Immature natural killer cell (primary cell): ENCODE measurements at regions not wholly inside any gene's neighbourhood (a gene's known extent, or its start where the extent isn't known, plus 50 kb on each side); places are given as distances from the start of the nearest gene placed in this dataset.

Experiments
- DNase-seq, 3 donors: peaks; one replicate each; pipeline ENCODE4 v3.0.0; 2022; ENCODE audit warnings: mixed read lengths in 1 of 3
- H3K27ac Mint-ChIP-seq, 6 donors: one replicate each; pipeline ENCODE4 v1.8.0; 2020; ENCODE audit warnings: mixed read lengths in 6 of 6, mild to moderate bottlenecking in 5 of 6, inconsistent platforms in 4 of 6, moderate library complexity in 3 of 6
- H3K27me3 Mint-ChIP-seq, 3 donors: one replicate each; pipeline ENCODE4 v1.8.0; 2020 to 2021; ENCODE audit warnings: low read depth in 3 of 3, mild to moderate bottlenecking in 3 of 3, mixed read lengths in 3 of 3, moderate library complexity in 3 of 3, inconsistent platforms in 1 of 3
- H3K36me3 Mint-ChIP-seq, 3 donors: one replicate each; pipeline ENCODE4 v1.8.0; 2020; ENCODE audit warnings: mixed read lengths in 3 of 3, inconsistent platforms in 2 of 3, mild to moderate bottlenecking in 2 of 3
- H3K4me1 Mint-ChIP-seq, 2 donors: one replicate each; pipeline ENCODE4 v1.8.0; 2020; ENCODE audit warnings: inconsistent platforms in 2 of 2, mild to moderate bottlenecking in 2 of 2, mixed read lengths in 2 of 2, moderate library complexity in 1 of 2
- H3K4me3 Mint-ChIP-seq, 5 donors: one replicate each; pipeline ENCODE4 v1.8.0; 2020; ENCODE audit warnings: mild to moderate bottlenecking in 5 of 5, mixed read lengths in 5 of 5, inconsistent platforms in 3 of 5, moderate library complexity in 3 of 5
- H3K9me3 Mint-ChIP-seq, 6 donors: one replicate each; pipeline ENCODE4 v1.8.0; 2020; ENCODE audit warnings: mild to moderate bottlenecking in 6 of 6, mixed read lengths in 6 of 6, inconsistent platforms in 4 of 6, moderate library complexity in 3 of 6

- Mint-ChIP-seq H3K4me1 (no peaks in the 10 kb centered on the region), H3K27ac (no peak overlapping the region), H3K27me3 (peaks cover 0 to 1% (median 0%) of the 10 kb centered on the region in 3 donors), H3K36me3 (no peaks in the 10 kb centered on the region), H3K4me3 (no peak overlapping the region), H3K9me3 (peaks cover 1 to 21% (median 10%) of the 10 kb centered on the region in 6 donors)
- DNase-seq = no peak
These were observed 728.5 kb upstream of the NRXN1 start for GRCh38 chr2:51760441-51760840.

GRCh38 chr2:51758081-51758480, 726.1 kb upstream of the NRXN1 start:
- no peak overlapping the region for H3K27ac Mint-ChIP-seq
- H3K9me3 Mint-ChIP-seq = peaks cover 4 to 27% (median 6%) of the 10 kb centered on the region in 6 donors
- no peaks in the 10 kb centered on the region for H3K27me3 Mint-ChIP-seq
- H3K36me3 Mint-ChIP-seq = no peaks in the 10 kb centered on the region
- H3K4me1 Mint-ChIP-seq = no peaks in the 10 kb centered on the region
- no peak overlapping the region for H3K4me3 Mint-ChIP-seq
- no peak for DNase-seq

- Mint-ChIP-seq H3K27ac (no peak overlapping the region), H3K4me3 (no peak overlapping the region), H3K27me3 (no peaks in the 10 kb centered on the region), H3K36me3 (no peaks in the 10 kb centered on the region), H3K4me1 (no peaks in the 10 kb centered on the region), H3K9me3 (peaks cover 5 to 34% (median 11%) of the 10 kb centered on the region in 6 donors)
- DNase-seq = no peak
These were observed 702.2 kb upstream of the NRXN1 start for GRCh38 chr2:51734115-51734514.

- Mint-ChIP-seq H3K27me3 (peaks cover 0 to 3% (median 1%) of the 10 kb centered on the region in 3 donors), H3K36me3 (no peaks in the 10 kb centered on the region), H3K9me3 (peaks cover 1 to 29% (median 12%) of the 10 kb centered on the region in 6 donors), H3K4me3 (no peak overlapping the region), H3K27ac (no peak overlapping the region), H3K4me1 (no peaks in the 10 kb centered on the region)
- no peak for DNase-seq
These were observed 691.8 kb upstream of the NRXN1 start for GRCh38 chr2:51723691-51724090.

GRCh38 chr2:51722311-51722710, 690.4 kb upstream of the NRXN1 start:
- peaks cover 0 to 3% (median 1%) of the 10 kb centered on the region in 3 donors for H3K27me3 Mint-ChIP-seq
- peaks cover 4 to 38% (median 12%) of the 10 kb centered on the region in 6 donors for H3K9me3 Mint-ChIP-seq
- no peaks in the 10 kb centered on the region for H3K4me1 Mint-ChIP-seq
- no peaks in the 10 kb centered on the region for H3K36me3 Mint-ChIP-seq
- no peak overlapping the region for H3K27ac Mint-ChIP-seq
- DNase-seq = no peak
- H3K4me3 Mint-ChIP-seq = no peak overlapping the region

- no peak for DNase-seq
- Mint-ChIP-seq H3K9me3 (peaks cover 4 to 48% (median 14%) of the 10 kb centered on the region in 6 donors), H3K27ac (no peak overlapping the region), H3K4me1 (no peaks in the 10 kb centered on the region), H3K36me3 (no peaks in the 10 kb centered on the region), H3K4me3 (no peak overlapping the region), H3K27me3 (peaks cover 0 to 3% (median 1%) of the 10 kb centered on the region in 3 donors)
These were observed 688.9 kb upstream of the NRXN1 start for GRCh38 chr2:51720826-51721225.

- peaks cover 7 to 58% (median 18%) of the 10 kb centered on the region in 6 donors for H3K9me3 Mint-ChIP-seq
- no peak overlapping the region for H3K27ac Mint-ChIP-seq
- H3K27me3 Mint-ChIP-seq = peaks cover 0 to 3% (median 0%) of the 10 kb centered on the region in 3 donors
- H3K4me1 Mint-ChIP-seq = no peaks in the 10 kb centered on the region
- no peak for DNase-seq
- H3K36me3 Mint-ChIP-seq = peaks cover 0 to 3% (median 0%) of the 10 kb centered on the region in 3 donors
- no peak overlapping the region for H3K4me3 Mint-ChIP-seq
These were observed 686.9 kb upstream of the NRXN1 start for GRCh38 chr2:51718881-51719280.

GRCh38 chr2:51717312-51717711, 685.4 kb upstream of the NRXN1 start:
- peaks cover 0 to 3% (median 0%) of the 10 kb centered on the region in 3 donors for H3K36me3 Mint-ChIP-seq
- no peaks in the 10 kb centered on the region for H3K4me1 Mint-ChIP-seq
- no peak for DNase-seq
- H3K4me3 Mint-ChIP-seq = no peak overlapping the region
- peaks cover 7 to 66% (median 26%) of the 10 kb centered on the region in 6 donors for H3K9me3 Mint-ChIP-seq
- H3K27ac Mint-ChIP-seq = no peak overlapping the region
- H3K27me3 Mint-ChIP-seq = peaks cover 0 to 3% (median 0%) of the 10 kb centered on the region in 3 donors

GRCh38 chr2:51711766-51712165, 679.8 kb upstream of the NRXN1 start:
- H3K4me1 Mint-ChIP-seq = no peaks in the 10 kb centered on the region
- no peaks in the 10 kb centered on the region for H3K27me3 Mint-ChIP-seq
- no peak for DNase-seq
- no peak overlapping the region for H3K4me3 Mint-ChIP-seq
- no peak overlapping the region for H3K27ac Mint-ChIP-seq
- H3K9me3 Mint-ChIP-seq = peaks cover 15 to 75% (median 29%) of the 10 kb centered on the region in 6 donors
- H3K36me3 Mint-ChIP-seq = peaks cover 0 to 6% (median 5%) of the 10 kb centered on the region in 3 donors

- no peak for DNase-seq
- Mint-ChIP-seq H3K27me3 (no peaks in the 10 kb centered on the region), H3K27ac (no peak overlapping the region), H3K4me1 (no peaks in the 10 kb centered on the region), H3K36me3 (peaks cover 0 to 5% (median 3%) of the 10 kb centered on the region in 3 donors), H3K4me3 (no peak overlapping the region), H3K9me3 (peaks cover 12 to 75% (median 34%) of the 10 kb centered on the region in 6 donors)
These were observed 678.3 kb upstream of the NRXN1 start for GRCh38 chr2:51710222-51710621.

GRCh38 chr2:51707625-51708024, 675.7 kb upstream of the NRXN1 start:
- Mint-ChIP-seq H3K4me3 (no peak overlapping the region), H3K9me3 (peaks cover 10 to 61% (median 27%) of the 10 kb centered on the region in 6 donors), H3K27me3 (peaks cover 0 to 1% (median 0%) of the 10 kb centered on the region in 3 donors), H3K27ac (no peak overlapping the region), H3K36me3 (peaks cover 0 to 5% (median 3%) of the 10 kb centered on the region in 3 donors), H3K4me1 (no peaks in the 10 kb centered on the region)
- no peak for DNase-seq

- H3K4me1 Mint-ChIP-seq = no peaks in the 10 kb centered on the region
- H3K27ac Mint-ChIP-seq = no peak overlapping the region
These were observed 674.3 kb upstream of the NRXN1 start for GRCh38 chr2:51706220-51706619.

GRCh38 chr2:51705417-51705816, 673.5 kb upstream of the NRXN1 start:
- H3K4me3 Mint-ChIP-seq = no peak overlapping the region
- no peak overlapping the region for H3K27ac Mint-ChIP-seq
- no peaks in the 10 kb centered on the region for H3K4me1 Mint-ChIP-seq
- DNase-seq = no peak
- peaks cover 0 to 5% (median 3%) of the 10 kb centered on the region in 3 donors for H3K36me3 Mint-ChIP-seq
- H3K9me3 Mint-ChIP-seq = peaks cover 13 to 52% (median 23%) of the 10 kb centered on the region in 6 donors
- H3K27me3 Mint-ChIP-seq = peaks cover 0 to 1% (median 0%) of the 10 kb centered on the region in 3 donors

More at GRCh38 chr2:51706220-51706619, 674.3 kb upstream of the NRXN1 start:
- peaks cover 0 to 1% (median 0%) of the 10 kb centered on the region in 3 donors for H3K27me3 Mint-ChIP-seq
- DNase-seq = no peak
- peaks cover 0 to 5% (median 3%) of the 10 kb centered on the region in 3 donors for H3K36me3 Mint-ChIP-seq
- H3K9me3 Mint-ChIP-seq = peaks cover 13 to 57% (median 21%) of the 10 kb centered on the region in 6 donors
- no peak overlapping the region for H3K4me3 Mint-ChIP-seq

GRCh38 chr2:51698021-51698420, 666.1 kb upstream of the NRXN1 start:
- H3K4me3 Mint-ChIP-seq = no peak overlapping the region
- H3K36me3 Mint-ChIP-seq = no peaks in the 10 kb centered on the region
- H3K9me3 Mint-ChIP-seq = peaks cover 2 to 35% (median 7%) of the 10 kb centered on the region in 6 donors
- H3K4me1 Mint-ChIP-seq = no peaks in the 10 kb centered on the region
- DNase-seq = no peak
- H3K27me3 Mint-ChIP-seq = peaks cover 0 to 1% (median 0%) of the 10 kb centered on the region in 3 donors
- H3K27ac Mint-ChIP-seq = no peak overlapping the region

GRCh38 chr2:51697095-51697494, 665.2 kb upstream of the NRXN1 start:
- no peaks in the 10 kb centered on the region for H3K36me3 Mint-ChIP-seq
- H3K27ac Mint-ChIP-seq = no peak overlapping the region
- no peak for DNase-seq
- peaks cover 0 to 36% (median 11%) of the 10 kb centered on the region in 6 donors for H3K9me3 Mint-ChIP-seq
- no peaks in the 10 kb centered on the region for H3K27me3 Mint-ChIP-seq
- no peaks in the 10 kb centered on the region for H3K4me1 Mint-ChIP-seq
- no peak overlapping the region for H3K4me3 Mint-ChIP-seq
